ENCODE measurements at regions not wholly inside any gene's neighbourhood (a gene's known extent, or its start where the extent isn't known, plus 50 kb on each side); places are given as distances from the start of the nearest gene placed in this dataset.
"Not testable (repeated sequence)": the region's sequence is repeated elsewhere in the genome, so short reads cannot be mapped to it uniquely, and the experiment has no call there.

- Histone ChIP-seq H3K9me3 (ENCODE audit: control insufficient read depth, insufficient read depth, low read depth, low read length) (no peaks in the 10 kb centered on the region), H3K27me3 (ENCODE audit: control insufficient read depth, insufficient read depth, low read length) (no peaks in the 10 kb centered on the region), H3K4me2 (ENCODE audit: extremely low read depth, insufficient read depth, low read length) (no peak overlapping the region), H4K20me1 (ENCODE audit: control insufficient read depth, extremely low read depth, insufficient read depth, low read length) (no peaks in the 10 kb centered on the region), H3K4me3 (replicated peaks in 1 of 4; ENCODE audit: control extremely low read depth in 1 of 4, insufficient read depth in 1 of 4, low read depth in 3 of 4, low read length in 4 of 4) (no peak overlapping the region), H3K79me2 (ENCODE audit: control insufficient read depth, insufficient read depth, low read length) (no peaks in the 10 kb centered on the region), H3K4me1 (ENCODE audit: control insufficient read depth, extremely low read depth, insufficient read depth, low read length) (no peaks in the 10 kb centered on the region), H3K27ac (ENCODE audit: insufficient read depth, low read length) (no peak overlapping the region), H3K9ac (ENCODE audit: insufficient read depth, low read length) (no peak overlapping the region), H3K36me3 (ENCODE audit: control insufficient read depth, insufficient read depth, low read length) (no peaks in the 10 kb centered on the region), H2AFZ (ENCODE audit: low read length) (no peak overlapping the region)
- DNase-seq (ENCODE audit: low read depth in 2 of 2): no peak
- no peak for TF ChIP-seq EZH2 (IDR thresholded peaks at IDR 0.05; ENCODE audit: low read length, missing control alignments)
- TF ChIP-seq CTCF (conservative IDR thresholded peaks at IDR 0.05 in 1 of 2, IDR thresholded peaks at IDR 0.05 in 1 of 2; ENCODE audit: low read depth in 1 of 2, low read length in 2 of 2): no peak
Observed at GRCh38 chr5:60060389-60060788, 166.9 kb upstream of the PDE4D start.

- Histone ChIP-seq H3K36me3 (ENCODE audit: control insufficient read depth, insufficient read depth, low read length) (no peaks in the 10 kb centered on the region), H3K4me2 (ENCODE audit: extremely low read depth, insufficient read depth, low read length) (no peak overlapping the region), H2AFZ (ENCODE audit: low read length) (no peak overlapping the region), H3K4me1 (ENCODE audit: control insufficient read depth, extremely low read depth, insufficient read depth, low read length) (no peaks in the 10 kb centered on the region), H3K27me3 (ENCODE audit: control insufficient read depth, insufficient read depth, low read length) (no peaks in the 10 kb centered on the region), H3K9me3 (ENCODE audit: control insufficient read depth, insufficient read depth, low read depth, low read length) (no peaks in the 10 kb centered on the region), H3K4me3 (replicated peaks in 1 of 4; ENCODE audit: control extremely low read depth in 1 of 4, insufficient read depth in 1 of 4, low read depth in 3 of 4, low read length in 4 of 4) (no peak overlapping the region), H3K27ac (ENCODE audit: insufficient read depth, low read length) (no peak overlapping the region), H4K20me1 (ENCODE audit: control insufficient read depth, extremely low read depth, insufficient read depth, low read length) (no peaks in the 10 kb centered on the region), H3K79me2 (ENCODE audit: control insufficient read depth, insufficient read depth, low read length) (no peaks in the 10 kb centered on the region), H3K9ac (ENCODE audit: insufficient read depth, low read length) (no peak overlapping the region)
- TF ChIP-seq CTCF (conservative IDR thresholded peaks at IDR 0.05 in 1 of 2, IDR thresholded peaks at IDR 0.05 in 1 of 2; ENCODE audit: low read depth in 1 of 2, low read length in 2 of 2) (no peak), EZH2 (IDR thresholded peaks at IDR 0.05; ENCODE audit: low read length, missing control alignments) (no peak)
- DNase-seq (ENCODE audit: low read depth in 2 of 2): no peak
Observed at GRCh38 chr5:60056191-60056590, 162.7 kb upstream of the PDE4D start.

DNA sequence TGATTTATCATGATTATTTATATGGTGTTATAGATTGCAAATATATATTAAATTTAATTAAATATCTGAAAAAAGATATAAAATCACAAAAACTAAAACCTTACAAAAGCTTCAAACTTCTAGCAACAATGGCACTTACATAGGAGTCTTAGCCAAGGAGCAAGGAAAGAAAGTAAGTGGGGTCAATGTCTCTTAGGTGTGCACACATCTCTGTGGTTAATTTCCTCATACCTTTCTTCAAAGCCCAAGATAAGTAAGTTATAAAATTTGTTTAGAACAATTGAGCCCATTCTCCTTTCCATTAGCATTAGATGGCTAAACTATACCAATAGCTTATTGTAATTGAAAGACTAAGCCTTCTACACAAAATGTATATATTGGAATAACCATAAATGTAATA lies 161.6 kb upstream of the PDE4D start:
- H3K4me2 ChIP-seq (ENCODE audit: extremely low read depth, insufficient read depth, low read length): no peak overlapping the region
- TF ChIP-seq CTCF (conservative IDR thresholded peaks at IDR 0.05 in 1 of 2, IDR thresholded peaks at IDR 0.05 in 1 of 2; ENCODE audit: low read depth in 1 of 2, low read length in 2 of 2) (no peak), EZH2 (IDR thresholded peaks at IDR 0.05; ENCODE audit: low read length, missing control alignments) (no peak)

GRCh38 chr5:60041996-60042664 lies 148.6 kb upstream of the PDE4D start:
- H3K9ac ChIP-seq (ENCODE audit: insufficient read depth, low read length); H3K4me1 ChIP-seq (ENCODE audit: control insufficient read depth, extremely low read depth, insufficient read depth, low read length); H4K20me1 ChIP-seq (ENCODE audit: control insufficient read depth, extremely low read depth, insufficient read depth, low read length); H2AFZ ChIP-seq (ENCODE audit: low read length); DNase-seq (ENCODE audit: low read depth in 2 of 2); H3K4me2 ChIP-seq (ENCODE audit: extremely low read depth, insufficient read depth, low read length); H3K27ac ChIP-seq (ENCODE audit: insufficient read depth, low read length); H3K4me3 ChIP-seq (replicated peaks in 1 of 4; ENCODE audit: control extremely low read depth in 1 of 4, insufficient read depth in 1 of 4, low read depth in 3 of 4, low read length in 4 of 4); H3K9me3 ChIP-seq (ENCODE audit: control insufficient read depth, insufficient read depth, low read depth, low read length); H3K27me3 ChIP-seq (ENCODE audit: control insufficient read depth, insufficient read depth, low read length); H3K36me3 ChIP-seq (ENCODE audit: control insufficient read depth, insufficient read depth, low read length); H3K79me2 ChIP-seq (ENCODE audit: control insufficient read depth, insufficient read depth, low read length): not testable (repeated sequence)

More for the DNA sequence above, 161.6 kb upstream of the PDE4D start:
- H3K4me3 ChIP-seq (replicated peaks in 1 of 4; ENCODE audit: control extremely low read depth in 1 of 4, insufficient read depth in 1 of 4, low read depth in 3 of 4, low read length in 4 of 4): no peak overlapping the region
- no peaks in the 10 kb centered on the region for H4K20me1 ChIP-seq (ENCODE audit: control insufficient read depth, extremely low read depth, insufficient read depth, low read length)
- no peaks in the 10 kb centered on the region for H3K27me3 ChIP-seq (ENCODE audit: control insufficient read depth, insufficient read depth, low read length)
- H3K79me2 ChIP-seq (ENCODE audit: control insufficient read depth, insufficient read depth, low read length): no peaks in the 10 kb centered on the region
- DNase-seq (ENCODE audit: low read depth in 2 of 2): no peak
- no peak overlapping the region for H3K27ac ChIP-seq (ENCODE audit: insufficient read depth, low read length)
- no peaks in the 10 kb centered on the region for H3K4me1 ChIP-seq (ENCODE audit: control insufficient read depth, extremely low read depth, insufficient read depth, low read length)
- no peak overlapping the region for H3K9ac ChIP-seq (ENCODE audit: insufficient read depth, low read length)
- no peaks in the 10 kb centered on the region for H3K9me3 ChIP-seq (ENCODE audit: control insufficient read depth, insufficient read depth, low read depth, low read length)
- no peak overlapping the region for H2AFZ ChIP-seq (ENCODE audit: low read length)
- no peaks in the 10 kb centered on the region for H3K36me3 ChIP-seq (ENCODE audit: control insufficient read depth, insufficient read depth, low read length)

DNA sequence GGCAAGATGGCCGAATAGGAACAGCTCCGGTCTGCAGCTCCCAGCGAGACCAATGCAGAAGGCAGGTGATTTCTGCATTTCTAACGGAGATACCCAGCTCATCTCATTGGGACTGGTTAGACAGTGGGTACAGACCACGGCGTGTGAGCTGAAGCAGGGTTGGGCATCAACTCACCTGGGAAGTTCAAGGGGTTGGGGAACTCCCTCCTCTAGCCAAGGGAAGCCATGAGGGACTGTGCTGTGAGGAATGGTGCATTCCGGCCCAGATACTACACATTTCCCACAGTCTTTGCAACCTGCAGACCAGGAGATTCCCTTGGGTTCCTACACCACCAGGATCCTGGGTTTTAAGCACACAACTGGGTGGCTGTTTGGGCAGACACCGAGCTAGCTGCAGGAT lies 148.0 kb upstream of the PDE4D start:
- not testable (repeated sequence) for H3K27me3 ChIP-seq (ENCODE audit: control insufficient read depth, insufficient read depth, low read length); H3K4me1 ChIP-seq (ENCODE audit: control insufficient read depth, extremely low read depth, insufficient read depth, low read length); H3K79me2 ChIP-seq (ENCODE audit: control insufficient read depth, insufficient read depth, low read length); H3K4me2 ChIP-seq (ENCODE audit: extremely low read depth, insufficient read depth, low read length); H3K36me3 ChIP-seq (ENCODE audit: control insufficient read depth, insufficient read depth, low read length); H3K9me3 ChIP-seq (ENCODE audit: control insufficient read depth, insufficient read depth, low read depth, low read length); H2AFZ ChIP-seq (ENCODE audit: low read length); DNase-seq (ENCODE audit: low read depth in 2 of 2); H3K4me3 ChIP-seq (replicated peaks in 1 of 4; ENCODE audit: control extremely low read depth in 1 of 4, insufficient read depth in 1 of 4, low read depth in 3 of 4, low read length in 4 of 4); H4K20me1 ChIP-seq (ENCODE audit: control insufficient read depth, extremely low read depth, insufficient read depth, low read length); H3K9ac ChIP-seq (ENCODE audit: insufficient read depth, low read length); H3K27ac ChIP-seq (ENCODE audit: insufficient read depth, low read length)
